GM13976 (cell line): ENCODE measurements at regions not wholly inside any gene's neighbourhood (a gene's known extent, or its start where the extent isn't known, plus 50 kb on each side); places are given as distances from the start of the nearest gene placed in this dataset.

Source experiments
- DNase-seq: peaks from one replicate; pipeline ENCODE4 v3.0.0; 2012; ENCODE audit warnings: low spot score
- CTCF ChIP-seq: IDR thresholded peaks from 2 replicates; pipeline ENCODE4 v1.5.1; 2012; ENCODE audit warnings: borderline replicate concordance, mild to moderate bottlenecking; ENCODE audit not compliant: insufficient read depth; ENCODE audit errors: extremely low read depth, missing control alignments, control extremely low read depth
- in situ Hi-C: fragments of 300-500 bp; cut with MboI; formaldehyde crosslinking; loops from one replicate; pipeline ENCODE4 v1.12.0; 2022; ENCODE audit warnings: low sequenced_read_pairs, mixed read lengths, inconsistent platforms; ENCODE audit not compliant: unreplicated experiment

GRCh38 chr7:68507668-68508067 lies 1090.6 kb upstream of the AUTS2 start:
- DNase-seq: no peak
- in situ Hi-C loops: no loop called here
- TF ChIP-seq CTCF: no peak

- DNase-seq: no peak
- in situ Hi-C loops: no loop called here
- TF ChIP-seq CTCF: no peak
Measured at GRCh38 chr7:68509054-68509453, 1089.2 kb upstream of the AUTS2 start.

- in situ Hi-C loops: no loop called here
- no peak for TF ChIP-seq CTCF
- no peak for DNase-seq
Measured at GRCh38 chr7:68509603-68510002, 1088.7 kb upstream of the AUTS2 start.

DNA sequence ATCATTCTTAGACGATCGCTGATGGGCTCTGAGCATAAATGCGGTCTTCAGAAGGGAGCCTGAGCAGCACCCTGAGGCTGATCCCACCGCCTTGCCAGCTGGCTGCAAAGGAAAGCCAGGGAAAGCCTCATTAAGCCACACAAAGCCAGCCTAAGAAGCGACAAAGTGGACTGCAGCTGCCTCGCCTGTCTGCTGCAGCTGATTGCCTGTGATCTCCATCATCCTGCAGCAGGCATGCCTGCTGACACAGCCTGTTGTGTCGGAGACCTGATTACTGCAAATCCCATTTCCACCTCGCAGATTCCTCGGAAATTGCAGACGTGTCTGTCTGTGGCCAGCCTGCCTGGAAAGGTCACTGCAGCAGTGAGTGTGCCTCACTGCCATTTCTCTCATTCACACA lies 1087.0 kb upstream of the AUTS2 start:
- no peak for DNase-seq
- TF ChIP-seq CTCF: no peak
- in situ Hi-C loops: no loop called here

DNA sequence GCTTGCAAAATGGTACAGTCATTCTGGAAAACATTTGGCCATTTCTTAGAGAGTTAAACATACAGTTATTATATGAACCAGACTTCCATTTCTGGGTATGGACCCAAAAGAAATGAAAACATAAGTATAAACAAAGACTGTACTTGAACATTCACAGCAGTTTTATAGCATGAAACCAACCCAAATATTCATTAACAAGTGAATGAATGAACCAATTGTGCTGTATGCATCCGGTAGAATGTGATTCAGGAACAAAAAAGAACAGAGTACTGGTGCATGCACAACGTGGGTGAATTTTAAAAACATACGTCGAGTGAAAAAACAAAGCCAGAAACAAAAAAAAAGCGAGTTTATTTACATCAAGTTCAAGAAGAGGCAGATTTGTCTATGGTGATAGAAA lies 1085.8 kb upstream of the AUTS2 start:
- no peak for TF ChIP-seq CTCF
- DNase-seq: no peak
- in situ Hi-C loops: no loop called here

- in situ Hi-C loops: no loop called here
- DNase-seq: no peak
- no peak for TF ChIP-seq CTCF
Measured at GRCh38 chr7:68518060-68518459, 1080.2 kb upstream of the AUTS2 start.

- in situ Hi-C loops: no loop called here
- TF ChIP-seq CTCF: no peak
- no peak for DNase-seq
Measured at GRCh38 chr7:68524126-68524525, 1074.1 kb upstream of the AUTS2 start.
